ENCODE measurements at regions not wholly inside any gene's neighbourhood (a gene's known extent, or its start where the extent isn't known, plus 50 kb on each side); places are given as distances from the start of the nearest gene placed in this dataset.

- intact Hi-C loops (cut with DNase I), result no loop called here
- no peak for DNase-seq
- TF ChIP-seq CTCF (IDR thresholded peaks at IDR 0.05) (no peak), POLR2A (IDR thresholded peaks at IDR 0.05) (no peak)
- H3K4me1 ChIP-seq, result peaks cover 0 to 5% (median 0%) of the 10 kb centered on the region in 12 donors
- H3K4me3 ChIP-seq, result no peak overlapping the region
- peak in 3 of 4 donors; percentile 38 to 61 (median 55) for ATAC-seq
- no peaks in the 10 kb centered on the region for H3K9me3 ChIP-seq
- H3K27ac ChIP-seq, result no peak overlapping the region
- H3K36me3 ChIP-seq, result no peaks in the 10 kb centered on the region
- WGBS, 4 donors, result 20 to 40% (median 30%) methylated on average over 2 of the region's 2 CpGs
- H3K27me3 ChIP-seq, result no peaks in the 10 kb centered on the region
Measured at GRCh38 chr4:57866468-57867171, 756.4 kb upstream of the IGFBP7 start.

- no peaks in the 10 kb centered on the region for H3K36me3 ChIP-seq
- no peak for ATAC-seq
- H3K4me3 ChIP-seq, result no peak overlapping the region
Measured at GRCh38 chr4:57865264-57865663, 755.1 kb upstream of the IGFBP7 start.

GRCh38 chr4:57854748-57855147, 744.6 kb upstream of the IGFBP7 start:
- Histone ChIP-seq H3K27me3 (no peaks in the 10 kb centered on the region), H3K9me3 (peaks cover 0 to 8% (median 0%) of the 10 kb centered on the region in 12 donors), H3K36me3 (no peaks in the 10 kb centered on the region), H3K27ac (no peak overlapping the region), H3K4me1 (peaks cover 0 to 9% (median 0%) of the 10 kb centered on the region in 12 donors), H3K4me3 (peak overlapping the region in 5 of 12 donors; percentile 1 to 35 (median 13))
- 23 to 31% (median 28%) methylated on average over 3 of the region's 3 CpGs for WGBS, 4 donors
- ATAC-seq (no peak), DNase-seq (no peak)
- intact Hi-C loops (cut with DNase I), result no loop called here
- TF ChIP-seq POLR2A (IDR thresholded peaks at IDR 0.05), result no peak
- TF ChIP-seq CTCF (IDR thresholded peaks at IDR 0.05), result no peak

More at GRCh38 chr4:57865264-57865663, 755.1 kb upstream of the IGFBP7 start:
- H3K9me3 ChIP-seq, result no peaks in the 10 kb centered on the region
- intact Hi-C loops (cut with DNase I), result no loop called here
- DNase-seq, result no peak
- H3K27ac ChIP-seq, result no peak overlapping the region
- WGBS, 4 donors, result 76 to 84% (median 80%) methylated on average over 1 of the region's 1 CpG
- H3K27me3 ChIP-seq, result no peaks in the 10 kb centered on the region
- no peak for TF ChIP-seq CTCF (IDR thresholded peaks at IDR 0.05)
- TF ChIP-seq POLR2A (IDR thresholded peaks at IDR 0.05), result no peak
- peaks cover 0 to 5% (median 0%) of the 10 kb centered on the region in 12 donors for H3K4me1 ChIP-seq

- ATAC-seq, result no peak
- intact Hi-C loops (cut with DNase I), result no loop called here
- H3K4me3 ChIP-seq, result no peak overlapping the region
- peaks cover 0 to 8% (median 0%) of the 10 kb centered on the region in 12 donors for H3K4me1 ChIP-seq
- TF ChIP-seq POLR2A (IDR thresholded peaks at IDR 0.05), result no peak
- no peak for TF ChIP-seq CTCF (IDR thresholded peaks at IDR 0.05)
- DNase-seq, result no peak
- H3K9me3 ChIP-seq, result peaks cover 0 to 8% (median 0%) of the 10 kb centered on the region in 12 donors
- H3K27me3 ChIP-seq, result no peaks in the 10 kb centered on the region
- H3K27ac ChIP-seq, result no peak overlapping the region
- no peaks in the 10 kb centered on the region for H3K36me3 ChIP-seq
Measured at GRCh38 chr4:57850141-57850540, 740.0 kb upstream of the IGFBP7 start.

Data from heart left ventricle (tissue), 16 donors.